ENCODE measurements at regions not wholly inside any gene's neighbourhood (a gene's known extent, or its start where the extent isn't known, plus 50 kb on each side); places are given as distances from the start of the nearest gene placed in this dataset.

DNA sequence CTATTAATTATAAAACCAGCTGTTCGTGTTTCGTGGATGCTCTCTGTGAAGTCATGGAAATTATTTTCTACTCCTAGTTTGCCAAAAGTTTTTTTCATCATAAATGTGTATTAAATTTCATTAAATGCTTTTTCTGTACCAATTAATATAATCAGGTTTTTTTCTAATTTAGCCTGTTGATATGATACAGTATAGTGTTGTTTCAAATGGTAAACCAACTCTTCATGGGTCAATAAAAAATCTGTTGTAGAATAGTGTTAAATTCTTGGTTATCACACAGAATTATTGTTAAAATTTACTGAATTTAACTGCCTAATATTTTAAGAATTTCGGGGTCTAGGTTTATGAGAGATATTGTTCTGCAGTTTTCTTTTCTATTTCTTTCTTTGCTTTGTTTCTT is 505.9 kb upstream of the MANEA start:
- no peaks in the 10 kb centered on the region for H3K36me3 ChIP-seq
- no peak overlapping the region for H3K4me3 ChIP-seq
- TF ChIP-seq POLR2AphosphoS5 (IDR thresholded peaks at IDR 0.05) (no peak), EP300 (IDR thresholded peaks at IDR 0.05) (no peak), POLR2A (IDR thresholded peaks at IDR 0.05) (no peak)
- TF ChIP-seq, protein P1, sequence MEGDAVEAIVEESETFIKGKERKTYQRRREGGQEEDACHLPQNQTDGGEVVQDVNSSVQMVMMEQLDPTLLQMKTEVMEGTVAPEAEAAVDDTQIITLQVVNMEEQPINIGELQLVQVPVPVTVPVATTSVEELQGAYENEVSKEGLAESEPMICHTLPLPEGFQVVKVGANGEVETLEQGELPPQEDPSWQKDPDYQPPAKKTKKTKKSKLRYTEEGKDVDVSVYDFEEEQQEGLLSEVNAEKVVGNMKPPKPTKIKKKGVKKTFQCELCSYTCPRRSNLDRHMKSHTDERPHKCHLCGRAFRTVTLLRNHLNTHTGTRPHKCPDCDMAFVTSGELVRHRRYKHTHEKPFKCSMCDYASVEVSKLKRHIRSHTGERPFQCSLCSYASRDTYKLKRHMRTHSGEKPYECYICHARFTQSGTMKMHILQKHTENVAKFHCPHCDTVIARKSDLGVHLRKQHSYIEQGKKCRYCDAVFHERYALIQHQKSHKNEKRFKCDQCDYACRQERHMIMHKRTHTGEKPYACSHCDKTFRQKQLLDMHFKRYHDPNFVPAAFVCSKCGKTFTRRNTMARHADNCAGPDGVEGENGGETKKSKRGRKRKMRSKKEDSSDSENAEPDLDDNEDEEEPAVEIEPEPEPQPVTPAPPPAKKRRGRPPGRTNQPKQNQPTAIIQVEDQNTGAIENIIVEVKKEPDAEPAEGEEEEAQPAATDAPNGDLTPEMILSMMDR (IDR thresholded peaks at IDR 0.05) = no peak
- H3K9me3 ChIP-seq = no peaks in the 10 kb centered on the region
- no peak overlapping the region for H3K27ac ChIP-seq
- no peaks in the 10 kb centered on the region for H3K27me3 ChIP-seq
- DNase-seq (ENCODE audit: low spot score in 2 of 2) = no peak
- no peaks in the 10 kb centered on the region for H3K4me1 ChIP-seq
- WGBS = 92% methylated on average over 3 of the region's 3 CpGs

DNA sequence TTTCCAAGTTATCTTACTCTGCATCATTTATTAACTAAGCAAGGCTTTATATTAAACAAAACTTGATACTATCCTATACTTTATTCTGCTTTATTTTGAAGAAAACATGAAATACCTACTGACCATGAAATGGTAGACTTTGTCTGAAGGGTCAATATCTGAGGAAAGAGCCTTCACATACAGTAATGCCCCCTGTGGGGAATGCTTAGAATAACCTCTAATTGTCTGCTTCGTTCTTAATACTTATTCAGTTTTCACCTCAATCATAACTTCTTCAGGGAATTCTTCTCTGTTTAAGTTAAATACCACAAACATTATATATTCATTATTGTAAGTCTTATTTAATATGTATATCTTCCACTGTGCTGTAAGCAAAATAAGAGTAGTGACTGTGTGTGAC is 498.9 kb upstream of the MANEA start:
- no peaks in the 10 kb centered on the region for H3K36me3 ChIP-seq
- DNase-seq (ENCODE audit: low spot score in 2 of 2) = no peak
- WGBS = 45% methylated on average over 1 of the region's 1 CpG
- H3K9me3 ChIP-seq = no peaks in the 10 kb centered on the region
- no peak for TF ChIP-seq POLR2A (IDR thresholded peaks at IDR 0.05)
- no peak for TF ChIP-seq EP300 (IDR thresholded peaks at IDR 0.05)
- no peak for TF ChIP-seq POLR2AphosphoS5 (IDR thresholded peaks at IDR 0.05)
- TF ChIP-seq, protein P1 (IDR thresholded peaks at IDR 0.05) = no peak
- no peak overlapping the region for H3K27ac ChIP-seq
- peaks cover 1% of the 10 kb centered on the region for H3K27me3 ChIP-seq
- H3K4me3 ChIP-seq = no peak overlapping the region
- H3K4me1 ChIP-seq = no peaks in the 10 kb centered on the region

DNA sequence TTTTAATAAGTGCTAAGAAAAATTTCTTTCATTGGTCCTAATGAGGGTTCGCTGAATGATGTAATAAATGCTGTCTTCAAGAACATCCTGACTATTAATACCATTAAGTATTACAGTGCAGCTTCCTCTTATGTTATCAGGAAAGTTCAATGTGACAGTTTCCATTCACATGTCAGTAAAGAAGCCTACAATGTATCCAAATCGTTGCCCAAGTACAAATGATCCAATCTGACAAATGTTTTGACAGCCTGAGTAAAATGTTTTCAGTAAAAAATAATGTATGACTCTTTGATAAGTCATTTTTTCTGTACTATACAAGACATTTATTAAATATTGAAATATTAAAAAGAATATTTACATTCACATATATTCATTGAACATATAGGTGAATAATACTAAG is 496.1 kb upstream of the MANEA start:
- 62% methylated on average over 2 of the region's 2 CpGs for WGBS
- TF ChIP-seq POLR2A (IDR thresholded peaks at IDR 0.05) (no peak), EP300 (IDR thresholded peaks at IDR 0.05) (no peak), POLR2AphosphoS5 (IDR thresholded peaks at IDR 0.05) (no peak)
- TF ChIP-seq, protein P1 (IDR thresholded peaks at IDR 0.05) = no peak
- Histone ChIP-seq H3K9me3 (no peaks in the 10 kb centered on the region), H3K36me3 (no peaks in the 10 kb centered on the region), H3K27ac (no peak overlapping the region), H3K4me3 (no peak overlapping the region), H3K4me1 (no peaks in the 10 kb centered on the region), H3K27me3 (peaks cover 6% of the 10 kb centered on the region)
- DNase-seq (ENCODE audit: low spot score in 2 of 2) = no peak

DNA sequence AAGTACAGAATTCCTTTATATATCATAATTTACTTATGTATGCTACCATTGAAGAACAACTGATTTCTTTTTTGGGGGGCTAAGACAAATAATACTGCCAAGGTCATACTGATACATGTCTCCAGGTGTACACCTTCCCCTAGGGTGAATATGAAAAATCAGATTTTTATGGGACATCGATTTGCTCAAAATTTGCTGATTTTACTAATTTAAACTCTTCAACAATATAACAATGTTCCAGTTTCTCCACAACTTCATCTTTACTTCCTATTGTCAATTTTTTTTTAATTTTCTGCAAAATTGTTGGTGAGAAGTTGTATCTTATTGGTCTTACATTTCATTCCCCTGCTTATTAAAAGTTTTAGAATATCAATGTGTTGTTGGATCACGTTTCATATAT is 495.4 kb upstream of the MANEA start:
- no peaks in the 10 kb centered on the region for H3K9me3 ChIP-seq
- no peak for DNase-seq (ENCODE audit: low spot score in 2 of 2)
- no peaks in the 10 kb centered on the region for H3K36me3 ChIP-seq
- peaks cover 6% of the 10 kb centered on the region for H3K27me3 ChIP-seq
- no peaks in the 10 kb centered on the region for H3K4me1 ChIP-seq
- TF ChIP-seq, protein P1 (IDR thresholded peaks at IDR 0.05) = no peak
- TF ChIP-seq POLR2AphosphoS5 (IDR thresholded peaks at IDR 0.05) = no peak
- TF ChIP-seq EP300 (IDR thresholded peaks at IDR 0.05) = no peak
- no peak for TF ChIP-seq POLR2A (IDR thresholded peaks at IDR 0.05)
- 72% methylated on average over 2 of the region's 2 CpGs for WGBS
- H3K27ac ChIP-seq = no peak overlapping the region
- H3K4me3 ChIP-seq = no peak overlapping the region

GRCh38 chr6:95083506-95083905 is 493.8 kb upstream of the MANEA start:
- Histone ChIP-seq H3K27ac (no peak overlapping the region), H3K4me1 (no peaks in the 10 kb centered on the region), H3K9me3 (no peaks in the 10 kb centered on the region), H3K4me3 (no peak overlapping the region), H3K36me3 (no peaks in the 10 kb centered on the region), H3K27me3 (peaks cover 6% of the 10 kb centered on the region)
- WGBS = 91% methylated on average over 7 of the region's 12 CpGs
- no peak for TF ChIP-seq POLR2A (IDR thresholded peaks at IDR 0.05)
- TF ChIP-seq EP300 (IDR thresholded peaks at IDR 0.05) = no peak
- TF ChIP-seq, protein P1 (IDR thresholded peaks at IDR 0.05) = no peak
- TF ChIP-seq POLR2AphosphoS5 (IDR thresholded peaks at IDR 0.05) = no peak
- no peak for DNase-seq (ENCODE audit: low spot score in 2 of 2)

Data from suprapubic skin (tissue), 4 donors.